Left ventricle myocardium inferior (tissue), 1 donor: ENCODE measurements at regions not wholly inside any gene's neighbourhood (a gene's known extent, or its start where the extent isn't known, plus 50 kb on each side); places are given as distances from the start of the nearest gene placed in this dataset.

Experiments used
- DNase-seq: peaks from one replicate; pipeline ENCODE4 v3.0.0-alpha.2; 2020
- H3K27ac ChIP-seq: fragments of 200-600 bp; replicated peaks from 2 replicates; pipeline ENCODE4 v1.8.0; 2021
- H3K27me3 ChIP-seq: fragments of 200-600 bp; 2 replicates; pipeline ENCODE4 v1.8.0; 2021; ENCODE audit warnings: low read depth
- H3K36me3 ChIP-seq: fragments of 200-600 bp; 2 replicates; pipeline ENCODE4 v1.8.0; 2021
- H3K4me1 ChIP-seq: fragments of 200-600 bp; 2 replicates; pipeline ENCODE4 v1.8.0; 2021
- H3K4me3 ChIP-seq: fragments of 200-600 bp; 2 replicates; pipeline ENCODE4 v1.8.0; 2021; ENCODE audit warnings: mild to moderate bottlenecking, moderate library complexity
- H3K9me3 ChIP-seq: fragments of 200-600 bp; replicated peaks from 2 replicates; pipeline ENCODE4 v1.8.0; 2021
- CTCF ChIP-seq: fragments of 200-600 bp; IDR thresholded peaks from 2 replicates; pipeline ENCODE4 v1.8.0; 2021; ENCODE audit warnings: antibody characterized with exemption, mild to moderate bottlenecking, borderline replicate concordance
- intact Hi-C: fragments of 100-400 bp; cut with micrococcal nuclease; formaldehyde crosslinking; loops from one replicate; pipeline ENCODE4 v1.11.0; 2022
- donor health status: DM: no; HTN: yes; CAD: no; lungs with severe emphysema.

DNA sequence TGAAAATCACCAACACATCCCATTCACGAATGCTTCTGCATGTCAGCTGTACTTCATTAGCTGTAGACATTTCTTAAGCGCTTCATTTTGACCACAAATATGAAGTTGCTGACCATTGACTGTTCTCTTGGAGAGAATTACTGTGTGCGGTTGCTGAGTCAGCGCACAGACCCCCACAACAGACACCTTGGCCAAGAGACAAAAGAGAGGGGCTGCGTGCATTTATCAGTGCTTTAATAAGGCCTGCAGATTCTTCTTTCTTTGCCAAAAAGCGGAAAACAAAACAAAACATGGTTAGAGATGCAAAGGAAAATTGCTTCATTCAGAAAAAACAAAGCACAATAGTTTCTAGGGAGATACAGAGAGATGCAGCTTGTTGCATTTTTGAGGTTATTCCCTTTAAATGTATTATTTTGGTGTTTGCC, 174.7 kb downstream of the ACKR3 start:
- no peak for DNase-seq
- Histone ChIP-seq H3K4me3 (no peak overlapping the region), H3K4me1 (peaks cover 33% of the 10 kb centered on the region), H3K36me3 (no peaks in the 10 kb centered on the region), H3K9me3 (no peaks in the 10 kb centered on the region), H3K27me3 (no peaks in the 10 kb centered on the region), H3K27ac (no peak overlapping the region)
- intact Hi-C loops = no loop called here
- TF ChIP-seq CTCF = no peak

DNA sequence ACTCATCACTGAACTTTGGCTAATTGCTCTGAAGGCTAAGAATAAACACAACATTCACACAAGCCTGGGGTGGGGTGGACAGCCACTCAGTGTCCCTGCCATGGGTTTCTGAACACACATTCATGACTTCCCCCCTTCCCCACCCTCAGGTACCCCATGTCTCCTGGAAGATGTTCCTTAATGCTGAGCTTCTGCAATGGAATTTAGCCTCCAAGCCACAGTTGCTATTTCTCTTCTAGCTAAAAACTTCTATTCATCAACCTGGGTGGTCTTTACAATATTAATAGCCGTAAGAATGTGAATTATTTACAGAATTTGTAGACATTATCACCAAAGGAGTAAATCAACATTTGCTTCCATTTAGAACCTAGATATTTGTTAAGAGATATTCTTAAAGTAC, 175.1 kb downstream of the ACKR3 start:
- intact Hi-C loops = no loop called here

GRCh38 chr2:236745420-236746210, 176.0 kb downstream of the ACKR3 start:
- no peaks in the 10 kb centered on the region for H3K9me3 ChIP-seq
- no peak for TF ChIP-seq CTCF
- H3K27ac ChIP-seq = no peak overlapping the region

More for the DNA sequence above, 175.1 kb downstream of the ACKR3 start:
- Histone ChIP-seq H3K27ac (no peak overlapping the region), H3K27me3 (no peaks in the 10 kb centered on the region), H3K36me3 (no peaks in the 10 kb centered on the region), H3K9me3 (no peaks in the 10 kb centered on the region), H3K4me1 (peaks cover 37% of the 10 kb centered on the region), H3K4me3 (no peak overlapping the region)
- no peak for DNase-seq
- no peak for TF ChIP-seq CTCF

GRCh38 chr2:236746833-236747232, 177.2 kb downstream of the ACKR3 start:
- intact Hi-C loops = no loop called here
- H3K27ac ChIP-seq = no peak overlapping the region
- H3K9me3 ChIP-seq = no peaks in the 10 kb centered on the region
- H3K4me3 ChIP-seq = no peak overlapping the region
- no peak for DNase-seq
- H3K27me3 ChIP-seq = no peaks in the 10 kb centered on the region
- H3K4me1 ChIP-seq = peaks cover 25% of the 10 kb centered on the region
- no peaks in the 10 kb centered on the region for H3K36me3 ChIP-seq
- no peak for TF ChIP-seq CTCF

More at GRCh38 chr2:236745420-236746210, 176.0 kb downstream of the ACKR3 start:
- Histone ChIP-seq H3K36me3 (no peaks in the 10 kb centered on the region), H3K27me3 (no peaks in the 10 kb centered on the region), H3K4me3 (no peak overlapping the region), H3K4me1 (peaks cover 29% of the 10 kb centered on the region)
- intact Hi-C loops = no loop called here
- no peak for DNase-seq

GRCh38 chr2:236747426-236747825, 177.8 kb downstream of the ACKR3 start:
- TF ChIP-seq CTCF = no peak
- H3K36me3 ChIP-seq = no peaks in the 10 kb centered on the region
- peaks cover 25% of the 10 kb centered on the region for H3K4me1 ChIP-seq
- no peak overlapping the region for H3K27ac ChIP-seq
- H3K9me3 ChIP-seq = no peaks in the 10 kb centered on the region
- no peaks in the 10 kb centered on the region for H3K27me3 ChIP-seq
- intact Hi-C loops = no loop called here
- no peak for DNase-seq
- H3K4me3 ChIP-seq = no peak overlapping the region
